Stimulated activated naive CD8-positive, alpha-beta T cell treated with anti-CD3 and anti-CD28 coated beads, Interleukin-15, Interleukin-2, amounts not matched to agents 100 ng/mL and 50 ng/mL, for 24 hours (primary cell): ENCODE measurements at regions not wholly inside any gene's neighbourhood (a gene's known extent, or its start where the extent isn't known, plus 50 kb on each side); places are given as distances from the start of the nearest gene placed in this dataset.

Source experiments
- H3K27ac Mint-ChIP-seq: one replicate; pipeline ENCODE4 v1.8.0; 2021; ENCODE audit warnings: mild to moderate bottlenecking, mixed read lengths
- H3K27me3 Mint-ChIP-seq: one replicate; pipeline ENCODE4 v1.8.0; 2021; ENCODE audit warnings: mixed read lengths
- H3K36me3 Mint-ChIP-seq: one replicate; pipeline ENCODE4 v1.8.0; 2021; ENCODE audit warnings: low read depth, mixed read lengths
- H3K4me1 Mint-ChIP-seq: one replicate; pipeline ENCODE4 v1.8.0; 2021; ENCODE audit warnings: low read depth, mixed read lengths
- H3K4me3 Mint-ChIP-seq: one replicate; pipeline ENCODE4 v1.8.0; 2021; ENCODE audit warnings: mild to moderate bottlenecking, mixed read lengths
- H3K9me3 Mint-ChIP-seq: one replicate; pipeline ENCODE4 v1.8.0; 2021; ENCODE audit warnings: mixed read lengths

DNA sequence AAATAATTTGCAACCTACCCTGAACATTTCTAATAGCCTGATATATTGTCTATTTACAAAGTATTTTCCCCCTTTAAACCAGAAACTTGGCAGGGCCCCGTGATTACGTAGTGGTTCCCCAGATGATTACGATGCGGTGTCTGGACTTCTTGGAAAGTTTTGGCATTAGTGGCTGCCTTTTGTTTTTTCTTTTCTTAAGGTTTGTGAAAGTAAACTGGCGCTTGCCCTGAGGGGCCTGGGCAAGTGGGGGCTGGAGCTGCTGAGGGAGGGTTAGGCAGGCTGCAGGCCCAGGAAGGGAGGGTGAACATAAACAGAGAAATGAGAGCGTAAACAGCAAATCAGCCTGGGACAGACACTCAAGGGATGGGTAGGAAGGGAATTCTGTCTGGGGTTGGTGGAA is 123.6 kb upstream of the MSX1 start:
- no peaks in the 10 kb centered on the region for H3K36me3 Mint-ChIP-seq
- H3K4me1 Mint-ChIP-seq, result no peaks in the 10 kb centered on the region
- no peak overlapping the region for H3K4me3 Mint-ChIP-seq
- H3K27me3 Mint-ChIP-seq, result no peaks in the 10 kb centered on the region
- no peaks in the 10 kb centered on the region for H3K9me3 Mint-ChIP-seq
- no peak overlapping the region for H3K27ac Mint-ChIP-seq

GRCh38 chr4:4735136-4735750 is 124.2 kb upstream of the MSX1 start:
- H3K4me3 Mint-ChIP-seq, result no peak overlapping the region
- H3K27me3 Mint-ChIP-seq, result no peaks in the 10 kb centered on the region
- H3K9me3 Mint-ChIP-seq, result no peaks in the 10 kb centered on the region
- no peak overlapping the region for H3K27ac Mint-ChIP-seq
- H3K36me3 Mint-ChIP-seq, result no peaks in the 10 kb centered on the region
- no peaks in the 10 kb centered on the region for H3K4me1 Mint-ChIP-seq

DNA sequence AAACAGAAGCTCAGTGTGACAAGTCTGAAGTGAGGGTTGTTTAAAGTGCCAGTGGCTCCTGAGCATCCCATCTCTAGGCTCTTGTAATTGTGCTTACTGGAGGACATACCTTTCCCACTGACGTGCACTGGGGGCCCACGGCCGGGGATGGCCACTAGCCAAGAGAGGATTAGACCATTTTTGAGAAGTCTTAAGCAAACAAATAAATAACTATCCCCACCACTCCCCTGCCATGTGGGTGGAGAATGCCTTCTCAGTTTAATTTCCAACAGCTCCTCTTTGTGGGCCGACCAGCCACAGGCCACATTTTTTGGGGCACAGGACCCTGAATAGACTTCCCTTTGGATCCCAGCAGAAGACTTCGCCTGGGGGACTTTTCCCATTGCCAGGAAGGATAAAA is 125.0 kb upstream of the MSX1 start:
- no peak overlapping the region for H3K27ac Mint-ChIP-seq
- no peaks in the 10 kb centered on the region for H3K4me1 Mint-ChIP-seq
- no peak overlapping the region for H3K4me3 Mint-ChIP-seq
- peaks cover 4% of the 10 kb centered on the region for H3K9me3 Mint-ChIP-seq
- H3K27me3 Mint-ChIP-seq, result no peaks in the 10 kb centered on the region
- no peaks in the 10 kb centered on the region for H3K36me3 Mint-ChIP-seq

- Mint-ChIP-seq H3K36me3 (no peaks in the 10 kb centered on the region), H3K4me3 (no peak overlapping the region), H3K27me3 (no peaks in the 10 kb centered on the region), H3K4me1 (no peaks in the 10 kb centered on the region), H3K27ac (no peak overlapping the region), H3K9me3 (peaks cover 4% of the 10 kb centered on the region)
Observed at GRCh38 chr4:4733663-4734062, 125.8 kb upstream of the MSX1 start.

- H3K27ac Mint-ChIP-seq, result no peak overlapping the region
- H3K27me3 Mint-ChIP-seq, result no peaks in the 10 kb centered on the region
- H3K36me3 Mint-ChIP-seq, result peaks cover 18% of the 10 kb centered on the region
- H3K4me3 Mint-ChIP-seq, result no peak overlapping the region
- H3K4me1 Mint-ChIP-seq, result no peaks in the 10 kb centered on the region
- H3K9me3 Mint-ChIP-seq, result peaks cover 21% of the 10 kb centered on the region
Observed at GRCh38 chr4:4730249-4730648, 129.2 kb upstream of the MSX1 start.

- peaks cover 20% of the 10 kb centered on the region for H3K36me3 Mint-ChIP-seq
Observed at GRCh38 chr4:4729206-4729605, 130.3 kb upstream of the MSX1 start.

DNA sequence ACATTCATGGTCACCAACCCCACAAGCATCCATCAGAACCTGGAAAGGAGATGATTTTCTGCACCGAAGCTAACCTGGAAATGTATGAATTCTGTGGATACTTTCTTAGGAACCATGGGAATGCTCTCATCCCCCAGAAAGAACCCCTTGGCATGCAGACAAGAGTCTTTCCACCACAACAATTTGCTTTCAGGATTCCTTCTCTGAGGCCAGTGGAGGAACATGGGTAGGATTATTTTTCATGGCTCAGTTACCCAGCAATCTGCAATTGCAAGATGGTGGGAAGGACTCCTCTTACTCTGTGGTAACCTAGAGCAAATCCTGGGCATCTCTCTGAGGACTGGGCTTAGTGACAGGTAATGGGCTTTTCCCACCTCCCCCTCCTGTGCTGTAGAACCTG is 131.9 kb upstream of the MSX1 start:
- peaks cover 35% of the 10 kb centered on the region for H3K9me3 Mint-ChIP-seq
- H3K27ac Mint-ChIP-seq, result no peak overlapping the region
- H3K27me3 Mint-ChIP-seq, result no peaks in the 10 kb centered on the region
- H3K4me3 Mint-ChIP-seq, result no peak overlapping the region
- H3K4me1 Mint-ChIP-seq, result no peaks in the 10 kb centered on the region
- peaks cover 20% of the 10 kb centered on the region for H3K36me3 Mint-ChIP-seq

More at GRCh38 chr4:4729206-4729605, 130.3 kb upstream of the MSX1 start:
- Mint-ChIP-seq H3K9me3 (peaks cover 26% of the 10 kb centered on the region), H3K4me1 (no peaks in the 10 kb centered on the region), H3K27ac (no peak overlapping the region), H3K4me3 (no peak overlapping the region), H3K27me3 (no peaks in the 10 kb centered on the region)

DNA sequence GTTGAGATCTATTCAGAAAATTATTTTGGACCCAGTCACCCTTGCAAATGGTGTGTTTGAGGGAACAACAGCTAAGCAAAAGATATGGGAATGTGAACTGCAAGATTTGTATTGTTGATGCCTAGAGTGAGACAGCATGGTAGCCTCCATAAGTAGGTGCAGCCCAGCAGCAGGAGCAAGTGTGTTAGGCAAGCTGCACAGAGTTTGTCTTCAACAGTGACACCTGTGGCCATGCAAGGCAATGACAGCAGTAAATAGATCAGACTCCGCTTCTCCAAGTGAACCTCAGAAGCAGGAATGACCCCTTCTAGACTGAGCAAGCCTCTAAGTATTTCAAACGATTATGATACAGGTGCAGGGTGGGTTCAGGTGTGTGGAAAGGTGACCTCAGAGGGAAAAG is 133.4 kb upstream of the MSX1 start:
- no peaks in the 10 kb centered on the region for H3K4me1 Mint-ChIP-seq
- H3K36me3 Mint-ChIP-seq, result peaks cover 20% of the 10 kb centered on the region
- peaks cover 39% of the 10 kb centered on the region for H3K9me3 Mint-ChIP-seq
- H3K4me3 Mint-ChIP-seq, result no peak overlapping the region
- no peaks in the 10 kb centered on the region for H3K27me3 Mint-ChIP-seq
- H3K27ac Mint-ChIP-seq, result no peak overlapping the region

- no peaks in the 10 kb centered on the region for H3K27me3 Mint-ChIP-seq
- H3K36me3 Mint-ChIP-seq, result peaks cover 20% of the 10 kb centered on the region
- peaks cover 35% of the 10 kb centered on the region for H3K9me3 Mint-ChIP-seq
- no peak overlapping the region for H3K27ac Mint-ChIP-seq
- no peak overlapping the region for H3K4me3 Mint-ChIP-seq
- H3K4me1 Mint-ChIP-seq, result no peaks in the 10 kb centered on the region
Observed at GRCh38 chr4:4724321-4724720, 135.1 kb upstream of the MSX1 start.

- Mint-ChIP-seq H3K4me1 (no peaks in the 10 kb centered on the region), H3K27me3 (no peaks in the 10 kb centered on the region), H3K27ac (no peak overlapping the region), H3K4me3 (no peak overlapping the region), H3K36me3 (peaks cover 15% of the 10 kb centered on the region), H3K9me3 (peaks cover 31% of the 10 kb centered on the region)
Observed at GRCh38 chr4:4721636-4722035, 137.8 kb upstream of the MSX1 start.

DNA sequence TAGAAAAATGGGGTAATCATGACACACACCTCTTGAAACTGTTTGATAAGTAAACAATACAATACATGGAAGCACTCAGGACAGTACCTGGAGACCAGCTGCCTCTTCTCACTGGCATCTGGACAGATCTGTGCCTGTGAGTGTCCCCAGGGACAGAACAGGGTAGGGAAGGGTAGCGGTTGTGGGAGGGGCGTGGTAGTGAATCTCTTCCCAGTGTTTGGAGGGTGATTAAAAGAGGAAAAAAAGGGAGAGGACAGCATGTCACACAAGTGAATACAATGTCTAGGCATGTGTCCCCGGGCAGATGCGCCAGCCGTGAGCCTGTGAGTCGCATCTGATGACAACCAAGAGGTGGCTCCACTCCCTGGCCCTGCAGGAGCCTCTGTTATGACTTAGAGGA is 138.8 kb upstream of the MSX1 start:
- Mint-ChIP-seq H3K36me3 (peaks cover 6% of the 10 kb centered on the region), H3K27ac (no peak overlapping the region), H3K27me3 (no peaks in the 10 kb centered on the region), H3K4me3 (no peak overlapping the region), H3K4me1 (no peaks in the 10 kb centered on the region), H3K9me3 (peaks cover 22% of the 10 kb centered on the region)

- no peaks in the 10 kb centered on the region for H3K4me1 Mint-ChIP-seq
- H3K9me3 Mint-ChIP-seq, result peaks cover 15% of the 10 kb centered on the region
- no peak overlapping the region for H3K4me3 Mint-ChIP-seq
- H3K36me3 Mint-ChIP-seq, result no peaks in the 10 kb centered on the region
- no peaks in the 10 kb centered on the region for H3K27me3 Mint-ChIP-seq
- no peak overlapping the region for H3K27ac Mint-ChIP-seq
Observed at GRCh38 chr4:4719436-4719835, 140.0 kb upstream of the MSX1 start.

- no peaks in the 10 kb centered on the region for H3K27me3 Mint-ChIP-seq
- H3K36me3 Mint-ChIP-seq, result no peaks in the 10 kb centered on the region
- no peak overlapping the region for H3K4me3 Mint-ChIP-seq
- H3K9me3 Mint-ChIP-seq, result peaks cover 6% of the 10 kb centered on the region
- no peak overlapping the region for H3K27ac Mint-ChIP-seq
- no peaks in the 10 kb centered on the region for H3K4me1 Mint-ChIP-seq
Observed at GRCh38 chr4:4717692-4718091, 141.8 kb upstream of the MSX1 start.

GRCh38 chr4:4714331-4714730 is 145.1 kb upstream of the MSX1 start:
- no peaks in the 10 kb centered on the region for H3K36me3 Mint-ChIP-seq
- no peaks in the 10 kb centered on the region for H3K9me3 Mint-ChIP-seq
- H3K4me3 Mint-ChIP-seq, result no peak overlapping the region
- no peaks in the 10 kb centered on the region for H3K27me3 Mint-ChIP-seq
- no peaks in the 10 kb centered on the region for H3K4me1 Mint-ChIP-seq
- no peak overlapping the region for H3K27ac Mint-ChIP-seq

GRCh38 chr4:4712800-4713528 is 146.5 kb upstream of the MSX1 start:
- H3K27ac Mint-ChIP-seq, result no peak overlapping the region
- H3K4me1 Mint-ChIP-seq, result no peaks in the 10 kb centered on the region
- H3K9me3 Mint-ChIP-seq, result peaks cover 5% of the 10 kb centered on the region
- H3K27me3 Mint-ChIP-seq, result no peaks in the 10 kb centered on the region
- H3K36me3 Mint-ChIP-seq, result peaks cover 9% of the 10 kb centered on the region
- no peak overlapping the region for H3K4me3 Mint-ChIP-seq

DNA sequence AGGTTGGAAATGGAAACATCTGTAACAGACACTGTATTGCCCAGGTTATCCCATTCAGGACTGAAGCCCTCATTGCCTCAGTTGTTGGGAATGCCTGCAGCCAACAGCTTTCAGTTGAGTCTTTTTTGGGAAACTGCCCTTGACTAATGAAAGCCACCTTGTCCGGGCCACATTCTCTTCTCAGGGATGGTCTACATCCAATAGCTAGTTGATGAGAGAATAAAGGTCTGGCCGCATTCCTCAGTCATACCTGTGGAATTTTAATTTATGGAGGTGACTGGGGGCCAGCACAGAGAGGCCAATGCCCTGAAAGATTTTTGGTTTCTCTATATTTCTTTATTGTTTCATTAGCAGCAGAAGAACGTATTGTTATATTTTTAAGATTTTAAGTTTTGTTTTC is 147.6 kb upstream of the MSX1 start:
- Mint-ChIP-seq H3K27ac (no peak overlapping the region), H3K4me3 (no peak overlapping the region), H3K4me1 (no peaks in the 10 kb centered on the region), H3K9me3 (peaks cover 5% of the 10 kb centered on the region), H3K27me3 (no peaks in the 10 kb centered on the region), H3K36me3 (peaks cover 9% of the 10 kb centered on the region)
